Breast epithelium (tissue), 4 donors: ENCODE measurements at regions not wholly inside any gene's neighbourhood (a gene's known extent, or its start where the extent isn't known, plus 50 kb on each side); places are given as distances from the start of the nearest gene placed in this dataset.
"Not testable (repeated sequence)": the region's sequence is repeated elsewhere in the genome, so short reads cannot be mapped to it uniquely, and the experiment has no call there.

Experiments
- DNase-seq, 2 donors: peaks; one replicate each; pipeline ENCODE4 v3.0.0-alpha.2; 2019; ENCODE audit warnings: low spot score in 2 of 2
- H3K27ac ChIP-seq, 2 donors: fragments of 200-600 bp; sonication (generic) in 1 of 2; one replicate each; pipeline ENCODE4 v1.5.1; 2016 to 2019; ENCODE audit warnings: mild to moderate bottlenecking in 1 of 2
- H3K27me3 ChIP-seq, 2 donors: fragments of 200-600 bp; sonication (generic) in 1 of 2; one replicate each; pipeline versions ENCODE4 v1.5.1 to v1.6.0; 2017 to 2019; ENCODE audit warnings: control low read depth in 1 of 2, mild to moderate bottlenecking in 1 of 2
- H3K36me3 ChIP-seq: fragments of 200-600 bp; one replicate; pipeline ENCODE4 v1.5.1; 2019
- H3K4me1 ChIP-seq, 2 donors: fragments of 200-600 bp; sonication (generic); one replicate each; pipeline ENCODE4 v1.5.1; 2016 to 2019; ENCODE audit warnings: control low read depth in 1 of 2
- H3K4me3 ChIP-seq, 3 donors: fragments of 200-600 bp; sonication (generic); 1 replicate in 2 of 3; 2 replicates in 1 of 3; pipeline ENCODE4 v1.5.1; 2016 to 2019; ENCODE audit warnings: mild to moderate bottlenecking in 3 of 3, moderate library complexity in 2 of 3
- H3K9me3 ChIP-seq, 2 donors: fragments of 200-600 bp; sonication (generic) in 1 of 2; one replicate each; pipeline ENCODE4 v1.5.1; 2016 to 2019; ENCODE audit warnings: control low read depth in 1 of 2
- POLR2A ChIP-seq: fragments of 450-650 bp; IDR thresholded peaks from one replicate; pipeline ENCODE4 v1.6.1; 2016; ENCODE audit warnings: antibody characterized with exemption, mild to moderate bottlenecking, moderate library complexity
- POLR2AphosphoS5 ChIP-seq, 3 donors: sonication (generic); formaldehyde crosslinking; IDR thresholded peaks; one replicate each; pipeline ENCODE4 v1.6.1; 2017; ENCODE audit warnings: antibody characterized with exemption in 3 of 3
- intact Hi-C: fragments of 100-400 bp; cut with DNase I; formaldehyde crosslinking; loops from one replicate; pipeline ENCODE4 v1.15.1; 2023; ENCODE audit warnings: low total_unique reads
- TF ChIP-seq, protein P1 (sequence below), 3 donors: fragments of 450-650 bp; IDR thresholded peaks; one replicate each; pipeline ENCODE4 v1.5.1; 2016 to 2017; ENCODE audit warnings: antibody characterized with exemption in 3 of 3, mild to moderate bottlenecking in 3 of 3, moderate library complexity in 3 of 3

DNA sequence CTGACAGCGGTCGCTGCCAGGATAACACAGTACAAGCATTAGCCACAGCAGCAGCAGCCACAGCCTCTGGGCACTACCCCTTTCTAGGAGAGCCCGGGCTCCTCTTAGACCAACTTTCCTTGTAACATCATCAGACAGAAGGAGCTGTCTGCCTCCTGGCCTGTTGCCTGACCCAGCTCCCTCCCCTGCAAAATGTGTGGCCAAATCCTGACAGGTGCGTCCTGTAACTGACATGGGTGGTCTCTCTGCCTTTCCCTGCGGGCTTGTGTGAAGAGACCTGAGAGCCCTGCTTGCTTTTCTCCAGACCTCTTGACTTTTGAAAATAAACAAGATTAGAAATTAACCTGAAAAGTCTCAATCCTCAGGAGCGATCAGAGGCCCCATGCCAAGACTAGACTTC, 824.9 kb downstream of the RAPGEF2 start:
- Histone ChIP-seq H3K4me3 (no peak overlapping the region), H3K27me3 (no peaks in the 10 kb centered on the region), H3K4me1 (no peaks in the 10 kb centered on the region), H3K36me3 (no peaks in the 10 kb centered on the region), H3K27ac (no peak overlapping the region), H3K9me3 (peaks cover 10 to 43% of the 10 kb centered on the region in 2 donors)
- intact Hi-C loops = no loop called here
- TF ChIP-seq POLR2A (no peak), POLR2AphosphoS5 (IDR thresholded peaks at IDR 0.05) (no peak)
- TF ChIP-seq, protein P1, sequence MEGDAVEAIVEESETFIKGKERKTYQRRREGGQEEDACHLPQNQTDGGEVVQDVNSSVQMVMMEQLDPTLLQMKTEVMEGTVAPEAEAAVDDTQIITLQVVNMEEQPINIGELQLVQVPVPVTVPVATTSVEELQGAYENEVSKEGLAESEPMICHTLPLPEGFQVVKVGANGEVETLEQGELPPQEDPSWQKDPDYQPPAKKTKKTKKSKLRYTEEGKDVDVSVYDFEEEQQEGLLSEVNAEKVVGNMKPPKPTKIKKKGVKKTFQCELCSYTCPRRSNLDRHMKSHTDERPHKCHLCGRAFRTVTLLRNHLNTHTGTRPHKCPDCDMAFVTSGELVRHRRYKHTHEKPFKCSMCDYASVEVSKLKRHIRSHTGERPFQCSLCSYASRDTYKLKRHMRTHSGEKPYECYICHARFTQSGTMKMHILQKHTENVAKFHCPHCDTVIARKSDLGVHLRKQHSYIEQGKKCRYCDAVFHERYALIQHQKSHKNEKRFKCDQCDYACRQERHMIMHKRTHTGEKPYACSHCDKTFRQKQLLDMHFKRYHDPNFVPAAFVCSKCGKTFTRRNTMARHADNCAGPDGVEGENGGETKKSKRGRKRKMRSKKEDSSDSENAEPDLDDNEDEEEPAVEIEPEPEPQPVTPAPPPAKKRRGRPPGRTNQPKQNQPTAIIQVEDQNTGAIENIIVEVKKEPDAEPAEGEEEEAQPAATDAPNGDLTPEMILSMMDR (IDR thresholded peaks at IDR 0.05) = no peak
- no peak for DNase-seq

DNA sequence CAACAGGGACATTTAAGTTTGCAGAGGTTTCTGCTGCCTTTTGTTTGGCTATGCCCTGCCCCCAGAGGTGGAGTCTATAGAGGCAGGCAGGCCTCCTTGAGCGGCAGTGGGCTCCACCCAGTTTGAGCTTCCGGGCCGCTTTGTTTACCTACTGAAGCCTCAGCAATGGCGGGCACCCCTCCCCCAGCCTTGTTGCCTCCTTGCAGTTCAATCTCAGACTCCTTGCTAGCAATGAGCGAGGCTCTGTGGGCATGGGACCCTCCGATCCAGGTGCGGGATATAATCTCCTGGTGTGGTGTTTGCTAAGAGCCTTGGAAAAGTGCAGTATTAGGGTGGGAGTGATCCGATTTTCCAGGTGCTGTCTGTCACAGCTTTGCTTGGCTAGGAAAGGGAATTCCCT, 831.7 kb downstream of the RAPGEF2 start:
- H3K36me3 ChIP-seq, H3K27ac ChIP-seq, H3K27me3 ChIP-seq, H3K4me1 ChIP-seq, H3K4me3 ChIP-seq, DNase-seq, intact Hi-C loops: not testable (repeated sequence)
- H3K9me3 ChIP-seq = peaks cover 14% of the 10 kb centered on the region in 2 donors

DNA sequence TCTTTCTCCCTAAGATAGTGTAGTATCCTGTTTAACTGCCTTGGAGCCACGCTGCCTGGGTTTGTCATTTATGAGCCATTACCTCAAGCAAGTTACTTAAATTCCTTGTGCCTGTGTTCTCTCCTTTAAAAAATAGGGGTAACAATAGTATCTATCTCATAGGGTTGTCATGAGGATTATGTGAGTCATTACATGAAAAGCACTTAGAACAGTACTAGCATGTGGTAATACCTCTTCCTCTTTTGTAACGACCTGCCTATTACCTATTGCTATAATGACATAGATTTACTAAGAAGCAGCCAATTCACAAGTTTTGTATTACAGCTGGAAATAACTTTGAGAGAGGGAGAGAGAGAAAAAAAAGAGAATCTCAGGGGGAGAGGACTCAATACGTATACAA, 834.7 kb downstream of the RAPGEF2 start:
- H3K4me3 ChIP-seq = no peak overlapping the region
- intact Hi-C loops = no loop called here
- no peak for TF ChIP-seq POLR2A
- TF ChIP-seq, protein P1 (IDR thresholded peaks at IDR 0.05) = no peak
- no peak for TF ChIP-seq POLR2AphosphoS5 (IDR thresholded peaks at IDR 0.05)
- no peak for DNase-seq
- H3K27ac ChIP-seq = no peak overlapping the region
- peaks cover 11 to 14% of the 10 kb centered on the region in 2 donors for H3K9me3 ChIP-seq
- no peaks in the 10 kb centered on the region for H3K27me3 ChIP-seq
- no peaks in the 10 kb centered on the region for H3K4me1 ChIP-seq
- H3K36me3 ChIP-seq = no peaks in the 10 kb centered on the region

DNA sequence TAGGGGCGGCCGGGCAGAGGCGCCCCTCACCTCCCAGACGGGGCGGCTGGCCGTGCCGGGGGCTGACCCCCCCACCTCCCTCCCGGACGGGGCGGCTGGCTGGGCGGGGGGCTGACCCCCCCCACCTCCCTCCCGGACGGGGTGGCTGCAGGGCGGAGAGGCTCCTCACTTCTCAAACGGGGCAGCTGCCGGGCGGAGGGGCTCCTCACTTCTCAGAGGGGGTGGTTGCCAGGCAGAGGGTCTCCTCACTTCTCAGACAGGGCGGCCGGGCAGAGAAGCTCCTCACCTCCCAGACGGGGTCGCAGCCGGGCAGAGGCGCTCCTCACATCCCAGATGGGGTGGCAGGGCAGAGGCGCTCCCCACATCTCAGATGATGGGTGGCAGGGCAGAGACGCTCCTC, 836.8 kb downstream of the RAPGEF2 start:
- H3K9me3 ChIP-seq, H3K36me3 ChIP-seq, H3K4me1 ChIP-seq, H3K4me3 ChIP-seq, DNase-seq, intact Hi-C loops, H3K27ac ChIP-seq, H3K27me3 ChIP-seq: not testable (repeated sequence)

DNA sequence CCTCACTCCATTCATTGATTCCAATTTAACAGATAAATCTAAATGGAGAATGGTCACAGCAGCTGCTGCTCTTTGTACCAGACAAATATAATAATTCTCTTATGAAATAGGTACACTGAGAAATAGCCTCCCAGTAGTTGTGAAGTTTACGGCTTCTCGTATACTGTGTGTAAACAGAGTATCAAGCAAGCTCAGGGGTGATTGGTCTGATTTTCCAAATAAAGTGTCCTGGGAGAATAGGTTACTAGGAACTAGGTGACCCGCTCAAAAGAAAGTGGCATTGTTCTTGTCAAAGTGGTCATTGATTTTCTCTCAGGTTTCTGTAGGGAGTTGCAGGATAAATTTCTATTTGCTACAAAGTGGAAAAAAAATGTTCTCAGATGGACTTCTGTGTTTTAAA, 838.2 kb downstream of the RAPGEF2 start:
- Histone ChIP-seq H3K4me1 (no peaks in the 10 kb centered on the region), H3K4me3 (no peak overlapping the region), H3K27ac (no peak overlapping the region), H3K36me3 (no peaks in the 10 kb centered on the region), H3K27me3 (no peaks in the 10 kb centered on the region), H3K9me3 (no peaks in the 10 kb centered on the region)
- no peak for DNase-seq
- TF ChIP-seq, protein P1 (IDR thresholded peaks at IDR 0.05) = no peak
- TF ChIP-seq POLR2AphosphoS5 (IDR thresholded peaks at IDR 0.05) (no peak), POLR2A (no peak)
- intact Hi-C loops = no loop called here

DNA sequence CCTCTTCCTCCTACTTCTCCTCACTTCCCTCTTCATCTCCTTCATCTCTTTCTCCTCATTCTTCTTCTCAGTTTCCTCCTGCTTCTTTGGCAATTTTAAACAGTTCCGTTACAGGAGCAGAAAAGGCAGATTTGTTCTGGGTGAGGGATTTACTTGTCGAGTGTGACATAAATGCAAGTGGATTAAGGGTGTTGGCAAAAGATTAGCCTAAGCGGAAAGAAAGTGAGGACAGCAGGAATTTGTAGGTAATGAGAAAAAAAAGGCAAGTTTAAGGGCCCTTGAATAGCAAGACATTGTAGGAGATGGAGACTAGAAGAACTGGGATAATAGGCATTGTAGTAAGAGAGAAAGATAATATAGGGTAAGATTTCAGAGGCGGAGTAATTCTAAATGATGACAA, 841.6 kb downstream of the RAPGEF2 start:
- H3K4me3 ChIP-seq = no peak overlapping the region
- no peak overlapping the region for H3K27ac ChIP-seq
- no peak for DNase-seq
- no peaks in the 10 kb centered on the region for H3K4me1 ChIP-seq
- no peaks in the 10 kb centered on the region for H3K27me3 ChIP-seq
- H3K9me3 ChIP-seq = no peaks in the 10 kb centered on the region
- intact Hi-C loops = no loop called here
- TF ChIP-seq POLR2A (no peak), POLR2AphosphoS5 (IDR thresholded peaks at IDR 0.05) (no peak)
- TF ChIP-seq, protein P1 (IDR thresholded peaks at IDR 0.05) = no peak
- H3K36me3 ChIP-seq = no peaks in the 10 kb centered on the region
